Ishikawa (cell line): ENCODE measurements at regions not wholly inside any gene's neighbourhood (a gene's known extent, or its start where the extent isn't known, plus 50 kb on each side); places are given as distances from the start of the nearest gene placed in this dataset.

Source experiments
- CEBPB ChIP-seq: IDR thresholded peaks from 2 replicates; pipeline ENCODE4 v1.6.1; 2012
- CREB1 ChIP-seq: IDR thresholded peaks from 2 replicates; pipeline ENCODE4 v1.6.1; 2012; ENCODE audit warnings: low read depth
- EGR1 ChIP-seq: IDR thresholded peaks from 2 replicates; pipeline ENCODE4 v1.6.1; 2012
- EP300 ChIP-seq: IDR thresholded peaks from 2 replicates; pipeline ENCODE4 v1.6.1; 2012; ENCODE audit warnings: borderline replicate concordance
- FOXM1 ChIP-seq: IDR thresholded peaks from 2 replicates; pipeline ENCODE4 v1.6.1; 2012; ENCODE audit warnings: low read depth, borderline replicate concordance
- NFIC ChIP-seq: IDR thresholded peaks from 2 replicates; pipeline ENCODE4 v1.6.1; 2012
- RAD21 ChIP-seq: IDR thresholded peaks from 2 replicates; pipeline ENCODE4 v1.6.1; 2012; ENCODE audit warnings: low read depth
- TAF1 ChIP-seq: IDR thresholded peaks from 2 replicates; pipeline ENCODE4 v1.6.1; 2012; ENCODE audit warnings: low read depth, mild to moderate bottlenecking
- TCF12 ChIP-seq: IDR thresholded peaks from 2 replicates; pipeline ENCODE4 v1.6.1; 2012; ENCODE audit warnings: low read depth
- TEAD4 ChIP-seq: IDR thresholded peaks from 2 replicates; pipeline ENCODE4 v1.6.1; 2012
- YY1 ChIP-seq: IDR thresholded peaks from 2 replicates; pipeline ENCODE4 v1.6.1; 2012; ENCODE audit warnings: low read depth
- ZBTB7A ChIP-seq: IDR thresholded peaks from 2 replicates; pipeline ENCODE4 v1.6.1; 2012; ENCODE audit warnings: low read depth
- TF ChIP-seq, protein P1 (sequence below): IDR thresholded peaks from 2 replicates; pipeline ENCODE4 v1.6.1; 2012
- TF ChIP-seq, protein P2 (sequence below): IDR thresholded peaks from 2 replicates; pipeline ENCODE4 v1.6.1; 2012
- TF ChIP-seq, protein P3 (sequence below): IDR thresholded peaks from 2 replicates; pipeline ENCODE4 v1.6.1; 2012; ENCODE audit warnings: low read depth, mild to moderate bottlenecking

DNA sequence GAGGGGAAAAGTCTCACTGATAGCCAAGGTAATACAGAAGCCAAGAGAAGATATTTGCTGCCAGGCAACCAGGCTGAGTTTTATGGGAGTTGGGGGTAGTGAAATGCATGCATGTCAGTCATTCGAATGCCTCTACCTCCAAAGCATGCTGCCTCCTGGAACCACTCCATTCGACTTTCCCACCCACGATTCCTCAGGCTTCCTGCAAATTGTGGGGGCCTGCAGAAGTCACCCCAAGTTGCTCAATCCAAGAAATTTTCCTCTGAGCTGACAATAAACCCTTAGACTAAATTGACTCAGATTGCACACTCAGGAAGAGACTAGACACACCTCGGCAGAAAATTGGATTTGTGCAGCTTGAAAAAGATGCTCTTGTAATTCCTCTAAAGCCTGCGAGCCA lies 73.6 kb upstream of the GRK3 start:
- TF ChIP-seq TCF12, result no peak
- no peak for TF ChIP-seq FOXM1
- TF ChIP-seq TEAD4, result no peak
- TF ChIP-seq RAD21, result no peak
- TF ChIP-seq TAF1, result no peak
- TF ChIP-seq, protein P1, sequence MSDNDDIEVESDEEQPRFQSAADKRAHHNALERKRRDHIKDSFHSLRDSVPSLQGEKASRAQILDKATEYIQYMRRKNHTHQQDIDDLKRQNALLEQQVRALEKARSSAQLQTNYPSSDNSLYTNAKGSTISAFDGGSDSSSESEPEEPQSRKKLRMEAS, result no peak
- TF ChIP-seq CREB1, result no peak
- no peak for TF ChIP-seq NFIC
- TF ChIP-seq CEBPB, result no peak
- TF ChIP-seq, protein P2, sequence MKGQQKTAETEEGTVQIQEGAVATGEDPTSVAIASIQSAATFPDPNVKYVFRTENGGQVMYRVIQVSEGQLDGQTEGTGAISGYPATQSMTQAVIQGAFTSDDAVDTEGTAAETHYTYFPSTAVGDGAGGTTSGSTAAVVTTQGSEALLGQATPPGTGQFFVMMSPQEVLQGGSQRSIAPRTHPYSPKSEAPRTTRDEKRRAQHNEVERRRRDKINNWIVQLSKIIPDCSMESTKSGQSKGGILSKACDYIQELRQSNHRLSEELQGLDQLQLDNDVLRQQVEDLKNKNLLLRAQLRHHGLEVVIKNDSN, result no peak
- TF ChIP-seq YY1, result no peak
- TF ChIP-seq EGR1, result no peak

DNA sequence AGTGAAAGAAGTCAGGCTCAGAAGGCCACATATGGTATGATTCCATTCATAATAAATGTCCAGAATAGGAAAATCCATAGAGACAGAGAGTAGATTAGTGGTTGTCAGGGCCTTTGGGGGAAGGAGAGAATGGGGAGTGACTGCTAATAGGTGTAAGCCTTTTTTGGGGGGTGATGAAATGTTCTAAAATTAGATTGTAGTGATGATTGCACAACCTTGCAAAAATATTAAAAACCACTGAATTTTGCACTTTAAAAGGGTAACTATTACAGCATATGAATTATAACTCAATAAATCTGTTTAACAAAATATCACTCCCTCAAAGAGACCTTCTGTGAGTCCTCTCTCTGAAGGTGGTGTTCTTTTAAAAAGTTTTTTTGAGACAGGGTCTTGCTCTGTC lies 72.3 kb upstream of the GRK3 start:
- TF ChIP-seq TAF1 (no peak), NFIC (no peak), TEAD4 (no peak), ZBTB7A (no peak), FOXM1 (no peak), TCF12 (no peak), YY1 (no peak), EGR1 (no peak), CEBPB (no peak), RAD21 (no peak), EP300 (no peak), CREB1 (no peak)
- TF ChIP-seq, protein P1, result no peak
- TF ChIP-seq, protein P3, sequence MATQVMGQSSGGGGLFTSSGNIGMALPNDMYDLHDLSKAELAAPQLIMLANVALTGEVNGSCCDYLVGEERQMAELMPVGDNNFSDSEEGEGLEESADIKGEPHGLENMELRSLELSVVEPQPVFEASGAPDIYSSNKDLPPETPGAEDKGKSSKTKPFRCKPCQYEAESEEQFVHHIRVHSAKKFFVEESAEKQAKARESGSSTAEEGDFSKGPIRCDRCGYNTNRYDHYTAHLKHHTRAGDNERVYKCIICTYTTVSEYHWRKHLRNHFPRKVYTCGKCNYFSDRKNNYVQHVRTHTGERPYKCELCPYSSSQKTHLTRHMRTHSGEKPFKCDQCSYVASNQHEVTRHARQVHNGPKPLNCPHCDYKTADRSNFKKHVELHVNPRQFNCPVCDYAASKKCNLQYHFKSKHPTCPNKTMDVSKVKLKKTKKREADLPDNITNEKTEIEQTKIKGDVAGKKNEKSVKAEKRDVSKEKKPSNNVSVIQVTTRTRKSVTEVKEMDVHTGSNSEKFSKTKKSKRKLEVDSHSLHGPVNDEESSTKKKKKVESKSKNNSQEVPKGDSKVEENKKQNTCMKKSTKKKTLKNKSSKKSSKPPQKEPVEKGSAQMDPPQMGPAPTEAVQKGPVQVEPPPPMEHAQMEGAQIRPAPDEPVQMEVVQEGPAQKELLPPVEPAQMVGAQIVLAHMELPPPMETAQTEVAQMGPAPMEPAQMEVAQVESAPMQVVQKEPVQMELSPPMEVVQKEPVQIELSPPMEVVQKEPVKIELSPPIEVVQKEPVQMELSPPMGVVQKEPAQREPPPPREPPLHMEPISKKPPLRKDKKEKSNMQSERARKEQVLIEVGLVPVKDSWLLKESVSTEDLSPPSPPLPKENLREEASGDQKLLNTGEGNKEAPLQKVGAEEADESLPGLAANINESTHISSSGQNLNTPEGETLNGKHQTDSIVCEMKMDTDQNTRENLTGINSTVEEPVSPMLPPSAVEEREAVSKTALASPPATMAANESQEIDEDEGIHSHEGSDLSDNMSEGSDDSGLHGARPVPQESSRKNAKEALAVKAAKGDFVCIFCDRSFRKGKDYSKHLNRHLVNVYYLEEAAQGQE, result no peak
- TF ChIP-seq, protein P2, result no peak

DNA sequence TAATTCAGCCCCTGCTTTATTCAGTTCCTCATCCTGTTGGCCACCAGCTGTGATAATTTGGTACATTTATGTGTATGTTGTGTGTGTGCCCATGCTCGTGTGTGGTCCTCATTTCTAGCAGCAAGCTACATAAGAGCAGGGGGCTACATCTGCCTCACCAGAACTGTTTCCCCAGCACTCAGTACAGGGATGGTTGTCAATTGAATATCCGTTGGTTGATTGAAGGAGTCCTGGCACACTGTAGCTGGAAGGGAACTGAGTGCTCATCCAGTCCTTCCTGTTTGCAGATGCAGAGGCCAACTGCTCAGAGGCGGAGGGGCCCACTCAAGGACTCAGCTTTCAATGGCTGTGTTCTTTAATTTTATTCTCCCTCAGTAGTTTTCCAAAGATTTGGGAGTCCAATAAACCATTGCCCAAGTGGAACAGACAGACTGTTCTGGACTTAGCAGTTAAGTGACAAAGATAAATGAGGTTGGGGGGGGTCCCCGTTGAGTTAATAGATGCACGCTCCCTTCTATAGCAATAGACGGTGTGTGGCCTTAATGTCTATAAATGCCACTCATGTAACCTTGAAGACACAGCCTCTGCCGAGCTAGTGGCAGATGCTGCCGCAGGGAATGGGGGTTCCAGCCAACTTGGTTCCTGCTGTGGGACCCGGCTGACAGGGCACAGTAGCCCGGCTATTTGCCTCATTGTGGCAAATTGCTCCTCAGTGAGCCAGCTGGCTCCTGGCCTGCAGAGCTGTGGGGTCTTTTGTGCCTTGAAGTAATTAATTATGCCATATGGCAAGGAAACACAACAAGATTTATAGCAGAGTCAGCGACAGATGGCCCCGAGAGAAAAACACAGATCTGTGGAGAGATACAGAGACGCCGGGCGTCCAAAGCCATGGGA lies 71.4 kb upstream of the GRK3 start:
- TF ChIP-seq EGR1, result no peak
- TF ChIP-seq, protein P3, result no peak
- no peak for TF ChIP-seq TEAD4
- no peak for TF ChIP-seq FOXM1
- TF ChIP-seq TCF12, result no peak
- TF ChIP-seq RAD21, result no peak
- TF ChIP-seq, protein P1, result no peak
- TF ChIP-seq, protein P2, result no peak
- no peak for TF ChIP-seq EP300
- no peak for TF ChIP-seq NFIC

DNA sequence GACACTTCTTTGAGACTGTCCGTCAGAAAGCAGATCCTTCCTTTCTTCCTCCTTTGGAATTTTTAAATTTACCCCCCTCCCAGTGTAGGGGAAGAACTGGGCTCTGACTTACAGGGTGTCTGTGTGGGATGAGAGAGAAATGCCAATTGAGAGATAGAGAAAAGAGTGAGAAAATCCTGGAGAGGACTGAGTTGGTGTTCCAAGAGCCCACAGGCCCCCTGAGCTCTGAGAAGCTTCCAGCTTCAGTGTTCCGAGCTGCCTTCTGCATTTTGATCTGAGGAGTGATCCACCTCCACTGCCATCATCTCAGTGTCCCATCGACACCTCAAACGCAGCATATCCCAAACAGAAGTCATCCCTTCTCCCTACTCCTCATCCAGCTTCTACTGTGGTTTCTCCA lies 70.7 kb upstream of the GRK3 start:
- TF ChIP-seq EP300 (no peak), YY1 (no peak), TEAD4 (no peak), ZBTB7A (no peak)
- TF ChIP-seq, protein P1, result no peak

DNA sequence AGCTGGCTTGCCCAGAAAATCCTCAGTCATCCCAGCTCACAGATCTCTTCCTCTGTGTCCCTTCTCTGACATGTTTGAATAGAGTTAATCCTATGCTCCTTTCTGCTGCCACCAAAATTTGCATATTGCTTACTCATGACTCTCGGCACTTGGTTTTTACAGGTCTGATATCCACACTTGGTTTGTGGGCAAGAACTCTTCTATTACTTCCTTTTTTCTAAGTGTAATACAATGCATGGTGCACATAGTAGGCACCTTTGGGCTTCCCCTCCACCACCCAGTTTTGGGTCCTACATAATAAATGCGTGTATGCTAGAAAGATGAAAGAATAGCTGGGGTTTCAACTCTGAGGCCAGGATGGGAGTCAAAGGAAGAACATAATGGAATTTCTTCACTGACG lies 69.7 kb upstream of the GRK3 start:
- no peak for TF ChIP-seq NFIC
- TF ChIP-seq, protein P1, result no peak
- TF ChIP-seq TCF12, result no peak
- no peak for TF ChIP-seq YY1
- no peak for TF ChIP-seq CREB1
- TF ChIP-seq TAF1, result no peak
- no peak for TF ChIP-seq EGR1
- TF ChIP-seq ZBTB7A, result no peak
- no peak for TF ChIP-seq EP300
- TF ChIP-seq, protein P3, result no peak
- TF ChIP-seq TEAD4, result no peak
- TF ChIP-seq RAD21, result no peak
- TF ChIP-seq, protein P2, result no peak
- no peak for TF ChIP-seq CEBPB
- TF ChIP-seq FOXM1, result no peak
